HG02973 (cell line): ENCODE measurements at regions not wholly inside any gene's neighbourhood (a gene's known extent, or its start where the extent isn't known, plus 50 kb on each side); places are given as distances from the start of the nearest gene placed in this dataset.

Experiments
- ATAC-seq: cut with Tn5 transposase; IDR thresholded peaks from one replicate; pipeline ENCODE4 v1.9.1; 2021; ENCODE audit warnings: moderate library complexity; ENCODE audit not compliant: unreplicated experiment

DNA sequence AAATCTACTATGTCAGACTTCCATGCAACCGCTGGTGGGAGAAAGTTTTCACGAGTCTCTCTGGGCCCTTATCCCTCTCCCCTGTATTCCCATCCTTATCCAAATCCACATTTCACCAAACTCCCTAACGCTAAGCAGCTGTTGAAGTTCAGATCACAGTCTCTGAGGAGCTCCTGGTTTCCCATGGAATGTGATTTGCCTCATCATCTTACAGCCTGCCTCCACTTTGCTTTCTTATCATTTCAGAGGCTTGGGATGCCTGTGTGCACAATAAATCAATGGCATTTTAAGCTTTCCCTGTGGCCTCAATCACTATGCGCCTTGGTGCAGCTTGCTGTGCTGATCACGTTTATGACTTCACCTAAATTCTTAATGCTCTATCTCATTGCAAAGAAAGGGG lies 352.4 kb upstream of the FAT3 start:
- ATAC-seq = no peak

- ATAC-seq = no peak
Measured at GRCh38 chr11:91871791-91872190, 352.8 kb upstream of the FAT3 start.

DNA sequence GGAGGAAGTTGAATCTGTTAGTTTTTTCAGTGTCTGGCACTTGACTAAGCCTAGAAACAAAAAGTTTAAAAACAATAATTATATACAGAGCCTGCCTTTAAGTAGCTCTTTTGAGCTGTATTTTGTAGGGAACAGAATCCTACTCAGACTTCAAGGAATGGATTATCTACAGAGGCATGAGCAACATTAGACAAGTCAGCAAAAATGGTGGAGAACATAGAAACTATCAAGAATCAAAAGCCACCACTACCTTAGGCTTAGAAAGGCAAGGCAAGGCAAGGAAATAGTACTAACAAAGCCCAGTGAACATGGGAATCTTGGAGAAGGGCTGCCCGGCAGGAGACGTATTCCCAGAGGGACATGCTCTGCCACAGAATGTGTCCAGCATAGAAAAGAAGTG lies 353.6 kb upstream of the FAT3 start:
- ATAC-seq = no peak

GRCh38 chr11:91869686-91870085 lies 354.9 kb upstream of the FAT3 start:
- ATAC-seq = no peak

DNA sequence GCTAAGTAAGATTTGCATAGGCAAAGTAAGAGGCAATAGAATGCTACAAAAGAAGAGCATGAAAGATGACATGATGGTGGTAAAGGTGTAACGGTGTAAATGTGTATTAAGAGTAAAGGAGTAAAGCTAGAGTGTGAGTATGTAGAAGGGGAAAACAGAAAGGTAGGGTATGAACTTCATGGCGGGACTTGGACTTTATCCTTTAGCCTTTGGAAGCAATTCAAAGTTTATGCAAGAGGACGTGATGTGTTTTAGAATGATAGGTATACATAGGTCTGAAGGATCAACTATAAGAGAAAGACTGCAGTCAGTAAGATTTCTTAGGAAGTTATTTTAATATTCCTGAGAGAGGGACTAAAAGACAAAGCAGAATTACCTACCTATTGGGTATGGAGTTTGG lies 358.0 kb upstream of the FAT3 start:
- no peak for ATAC-seq

DNA sequence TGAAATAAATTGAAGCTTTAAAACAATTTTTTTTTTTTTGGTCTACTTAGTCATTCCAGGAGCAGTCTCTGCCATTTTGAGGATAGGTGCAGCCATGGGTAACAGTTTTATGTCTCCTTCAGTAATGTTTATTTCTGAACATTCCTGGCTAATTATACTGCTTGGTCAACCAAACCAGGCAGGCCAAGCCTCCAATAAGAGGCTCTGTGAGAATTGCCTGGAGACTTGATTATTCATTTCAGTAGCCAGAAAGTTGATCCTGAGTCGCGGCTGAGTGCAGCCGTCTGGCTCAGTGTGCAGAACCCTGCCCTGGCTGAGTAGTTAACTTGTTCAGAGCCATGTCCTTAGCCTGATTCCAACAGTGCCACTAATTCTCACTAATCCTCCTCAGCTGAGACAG lies 364.0 kb upstream of the FAT3 start:
- no peak for ATAC-seq

GRCh38 chr11:91859666-91860065 lies 365.0 kb upstream of the FAT3 start:
- no peak for ATAC-seq

DNA sequence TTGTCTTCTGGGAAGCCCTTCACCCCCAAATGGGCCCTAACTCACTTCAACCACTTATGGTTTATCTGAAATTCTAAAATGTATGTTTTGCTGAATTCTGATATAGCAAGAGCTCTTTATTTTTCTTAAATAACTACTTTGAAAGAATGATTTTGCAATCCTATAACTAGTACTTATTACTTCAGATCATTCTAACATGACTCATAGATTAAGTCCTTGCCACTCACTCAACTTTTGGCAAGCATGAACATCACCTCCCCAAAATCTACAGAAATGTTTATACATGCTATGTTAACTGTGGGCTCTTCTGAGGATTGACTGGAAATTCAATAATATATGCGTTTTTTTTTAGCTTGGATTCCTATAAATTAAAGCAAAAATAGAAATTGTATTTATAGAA lies 367.4 kb upstream of the FAT3 start:
- no peak for ATAC-seq

DNA sequence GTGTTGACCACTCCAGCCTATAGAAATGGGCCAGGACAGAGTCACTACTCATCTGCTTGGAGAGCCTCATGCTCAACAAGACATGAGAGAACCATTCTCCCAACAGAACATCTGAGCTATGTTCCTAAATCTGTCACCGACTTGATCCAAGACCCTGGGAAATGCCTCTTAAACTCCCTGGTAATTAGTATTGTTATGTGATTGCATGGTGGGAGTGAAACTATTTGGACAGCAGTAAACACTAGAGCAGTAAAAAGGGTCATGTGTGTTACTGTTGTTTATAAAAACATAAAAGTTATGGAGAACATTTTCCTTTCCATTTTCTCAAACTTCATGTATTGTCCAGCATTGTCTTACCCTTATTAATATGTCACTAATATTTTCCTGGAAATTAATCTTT lies 369.8 kb upstream of the FAT3 start:
- ATAC-seq = no peak

- ATAC-seq = no peak
Measured at GRCh38 chr11:91854171-91854570, 370.4 kb upstream of the FAT3 start.

DNA sequence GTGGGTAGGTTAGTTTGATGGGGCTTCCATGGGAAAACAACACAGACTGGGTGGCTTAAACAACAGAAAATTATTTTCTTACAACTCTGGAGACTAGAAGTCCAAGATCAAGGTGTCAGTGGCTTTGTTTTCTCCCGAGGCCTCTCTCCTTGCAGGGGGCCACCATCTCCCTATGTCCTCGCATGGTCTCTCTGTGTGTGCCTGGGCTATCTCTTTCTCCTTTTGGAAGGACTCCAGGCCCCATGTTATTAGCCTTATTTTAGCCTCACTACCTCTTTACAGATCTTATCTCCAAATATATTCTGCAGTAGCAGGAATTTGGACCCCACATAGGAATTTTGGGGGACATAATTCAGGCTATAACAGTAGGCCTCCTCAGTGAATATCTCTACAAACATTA lies 372.7 kb upstream of the FAT3 start:
- ATAC-seq = no peak

GRCh38 chr11:91850533-91851275 lies 373.9 kb upstream of the FAT3 start:
- no peak for ATAC-seq

- ATAC-seq = no peak
Measured at GRCh38 chr11:91850021-91850420, 374.6 kb upstream of the FAT3 start.

DNA sequence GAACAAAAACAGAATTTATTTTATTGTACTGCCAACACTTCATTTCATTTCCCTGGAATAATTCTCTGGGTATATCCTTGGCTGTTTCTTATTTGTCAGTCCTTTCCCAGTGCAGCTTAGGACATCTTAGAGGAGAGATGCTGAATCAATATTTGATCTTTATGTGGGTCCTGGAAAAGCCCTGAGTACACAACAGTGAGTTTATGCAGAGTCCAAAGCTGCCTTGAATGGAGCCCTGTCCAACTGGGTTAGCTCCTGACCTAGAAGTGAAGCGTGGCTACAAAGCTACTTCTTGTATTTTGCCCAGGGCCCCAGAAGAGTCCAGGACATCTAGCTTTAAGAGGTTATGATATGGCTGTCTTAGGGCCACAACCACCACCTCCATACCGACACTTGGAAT lies 378.0 kb upstream of the FAT3 start:
- no peak for ATAC-seq

DNA sequence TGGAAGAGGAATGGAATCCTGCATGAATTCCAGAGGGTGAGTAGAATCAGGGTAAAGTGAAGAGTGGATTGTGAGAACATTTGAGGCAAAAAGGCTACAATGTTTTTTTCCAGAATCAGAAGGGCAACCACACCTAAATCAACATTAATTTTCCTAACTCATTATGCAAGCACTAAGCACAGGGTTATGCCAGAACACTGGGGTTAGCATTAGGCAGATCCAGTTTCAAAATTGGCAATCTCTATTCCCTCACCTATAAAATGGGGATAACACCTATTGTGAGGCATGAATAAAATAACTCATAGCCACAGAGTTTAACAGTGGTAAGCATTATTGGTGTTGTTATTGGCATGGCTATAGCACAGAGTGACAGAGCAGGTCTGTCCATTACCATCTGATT lies 378.6 kb upstream of the FAT3 start:
- no peak for ATAC-seq

- no peak for ATAC-seq
Measured at GRCh38 chr11:91840640-91841240, 383.9 kb upstream of the FAT3 start.

GRCh38 chr11:91837411-91838330 lies 386.9 kb upstream of the FAT3 start:
- ATAC-seq = no peak

DNA sequence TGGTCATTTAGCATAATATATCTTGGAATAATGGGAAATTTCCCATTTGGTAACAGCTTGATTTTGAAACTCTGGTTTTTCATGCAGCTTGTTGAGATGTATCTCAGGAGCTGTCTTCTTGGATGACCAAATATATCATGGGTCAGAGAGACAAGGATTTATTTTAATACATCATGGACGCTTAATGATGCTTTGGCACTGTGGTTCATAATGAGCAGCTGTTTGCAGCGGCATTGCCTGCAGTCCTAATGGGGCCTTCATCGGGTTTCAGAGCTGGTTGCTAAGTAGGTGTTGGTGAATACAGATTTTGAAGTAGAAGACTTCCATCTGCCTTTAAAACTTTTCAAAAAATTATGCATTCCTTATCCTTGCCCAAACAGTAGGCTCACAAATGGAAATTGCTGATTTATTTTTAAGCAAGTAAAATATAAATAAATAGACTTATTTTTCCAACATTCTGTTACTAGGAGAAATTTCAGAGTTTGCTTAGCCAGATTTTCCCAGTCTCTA lies 389.5 kb upstream of the FAT3 start:
- no peak for ATAC-seq

- no peak for ATAC-seq
Measured at GRCh38 chr11:91828901-91829300, 395.7 kb upstream of the FAT3 start.

GRCh38 chr11:91825777-91826176 lies 398.8 kb upstream of the FAT3 start:
- ATAC-seq = no peak

DNA sequence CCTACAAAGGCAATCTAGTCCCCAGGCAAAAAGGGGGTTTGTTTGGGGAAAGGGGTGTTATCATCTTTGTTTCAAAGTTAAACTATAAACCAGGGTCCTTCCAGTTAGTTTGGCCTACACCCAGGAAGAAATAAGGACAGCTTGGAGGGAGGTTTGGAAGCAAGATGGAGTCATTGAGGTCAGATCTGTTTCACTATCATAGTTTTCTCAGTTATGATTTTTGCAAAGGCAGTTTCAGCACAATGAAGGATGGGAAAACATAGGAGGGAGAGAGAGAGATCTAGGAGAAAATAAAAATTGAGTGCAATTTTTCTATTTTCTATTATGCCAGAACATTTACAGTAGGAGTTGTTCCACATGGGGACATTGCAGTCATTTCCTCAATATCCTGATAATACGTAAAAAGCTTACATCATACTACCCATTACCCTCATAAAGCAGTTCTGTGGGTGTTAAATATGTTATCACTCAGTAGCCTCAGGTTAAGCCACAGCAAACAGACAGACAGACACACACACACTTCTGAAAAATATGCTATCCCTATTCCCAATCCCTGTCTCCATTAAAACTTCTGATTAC lies 401.3 kb upstream of the FAT3 start:
- ATAC-seq = no peak
